ENCODE measurements at regions not wholly inside any gene's neighbourhood (a gene's known extent, or its start where the extent isn't known, plus 50 kb on each side); places are given as distances from the start of the nearest gene placed in this dataset.

- no peak for DNase-seq (ENCODE audit: low read depth in 2 of 2)
These were observed 176.0 kb upstream of the FOXQ1 start for GRCh38 chr6:1135726-1136414.

DNA sequence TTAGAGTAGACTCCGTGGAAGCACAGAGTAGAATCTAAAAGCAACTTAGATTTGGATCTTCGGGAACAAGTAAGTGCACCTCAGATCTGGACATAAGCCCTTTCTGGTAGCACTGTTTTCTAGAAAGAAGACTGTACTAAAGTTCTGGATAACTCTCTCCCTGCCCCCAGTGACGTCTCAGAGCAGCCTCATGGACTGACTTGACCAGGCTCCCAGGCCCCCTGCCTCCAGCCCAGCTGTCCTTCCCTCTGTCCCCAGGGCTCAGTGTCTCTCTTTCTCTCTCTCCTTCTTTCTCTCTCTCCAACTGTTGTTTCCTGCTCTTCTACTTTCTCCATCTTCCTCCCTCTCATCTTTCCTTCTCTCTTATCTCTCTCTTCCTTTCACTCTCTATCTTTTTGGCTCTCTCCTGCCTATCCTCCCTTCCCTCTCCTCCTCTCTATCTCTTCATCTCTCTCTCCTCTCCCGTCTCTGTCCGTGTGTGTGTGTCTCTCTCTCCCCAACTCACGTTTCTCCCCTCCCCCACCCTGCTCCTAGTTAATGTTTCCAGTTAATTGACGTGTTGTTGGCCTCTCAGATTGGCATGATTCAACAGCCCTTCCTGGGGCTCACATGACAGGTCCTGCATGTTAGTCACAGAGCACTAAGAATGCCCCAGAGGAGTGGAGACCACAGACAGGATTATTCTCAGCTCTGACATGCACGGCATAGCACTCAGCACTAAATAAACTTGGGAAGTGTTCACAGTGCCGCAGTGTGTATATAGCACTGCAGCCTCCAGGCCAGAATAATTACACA is 180.4 kb upstream of the FOXQ1 start:
- H3K4me3 ChIP-seq (replicated peaks in 1 of 2; ENCODE audit: low read depth in 2 of 2, low read length in 2 of 2): no peak overlapping the region
- peak in 1 of 2 donors; percentile 0 for DNase-seq (ENCODE audit: low read depth in 2 of 2)
- TF ChIP-seq, protein P1, sequence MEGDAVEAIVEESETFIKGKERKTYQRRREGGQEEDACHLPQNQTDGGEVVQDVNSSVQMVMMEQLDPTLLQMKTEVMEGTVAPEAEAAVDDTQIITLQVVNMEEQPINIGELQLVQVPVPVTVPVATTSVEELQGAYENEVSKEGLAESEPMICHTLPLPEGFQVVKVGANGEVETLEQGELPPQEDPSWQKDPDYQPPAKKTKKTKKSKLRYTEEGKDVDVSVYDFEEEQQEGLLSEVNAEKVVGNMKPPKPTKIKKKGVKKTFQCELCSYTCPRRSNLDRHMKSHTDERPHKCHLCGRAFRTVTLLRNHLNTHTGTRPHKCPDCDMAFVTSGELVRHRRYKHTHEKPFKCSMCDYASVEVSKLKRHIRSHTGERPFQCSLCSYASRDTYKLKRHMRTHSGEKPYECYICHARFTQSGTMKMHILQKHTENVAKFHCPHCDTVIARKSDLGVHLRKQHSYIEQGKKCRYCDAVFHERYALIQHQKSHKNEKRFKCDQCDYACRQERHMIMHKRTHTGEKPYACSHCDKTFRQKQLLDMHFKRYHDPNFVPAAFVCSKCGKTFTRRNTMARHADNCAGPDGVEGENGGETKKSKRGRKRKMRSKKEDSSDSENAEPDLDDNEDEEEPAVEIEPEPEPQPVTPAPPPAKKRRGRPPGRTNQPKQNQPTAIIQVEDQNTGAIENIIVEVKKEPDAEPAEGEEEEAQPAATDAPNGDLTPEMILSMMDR (IDR thresholded peaks at IDR 0.05; ENCODE audit: low read depth, low read length): no peak

More at GRCh38 chr6:1135726-1136414, 176.0 kb upstream of the FOXQ1 start:
- no peak overlapping the region for H3K4me3 ChIP-seq (replicated peaks in 1 of 2; ENCODE audit: low read depth in 2 of 2, low read length in 2 of 2)
- TF ChIP-seq, protein P1 (IDR thresholded peaks at IDR 0.05; ENCODE audit: low read depth, low read length): no peak

DNA sequence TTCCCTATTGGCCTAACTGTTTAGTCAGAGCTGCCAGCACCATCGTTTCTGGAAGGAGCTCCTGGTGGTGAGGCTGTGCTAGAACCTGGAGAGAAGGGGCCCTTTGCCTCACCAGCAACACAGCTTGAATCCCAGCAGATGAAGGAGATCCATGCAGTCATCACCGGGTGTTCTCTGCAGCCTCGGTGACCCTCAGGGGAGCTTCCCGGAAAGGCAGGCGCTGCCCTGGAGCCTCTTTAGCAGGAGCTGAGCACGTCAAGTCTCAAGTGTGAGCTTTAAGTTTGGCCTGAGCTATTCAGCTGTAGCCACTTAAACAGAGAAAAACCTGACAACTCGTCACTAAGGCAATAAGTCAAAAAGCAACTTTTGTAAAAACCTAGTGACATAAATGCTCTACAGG is 181.2 kb upstream of the FOXQ1 start:
- DNase-seq (ENCODE audit: low read depth in 2 of 2): no peak
- TF ChIP-seq, protein P1 (IDR thresholded peaks at IDR 0.05; ENCODE audit: low read depth, low read length): no peak
- no peak overlapping the region for H3K4me3 ChIP-seq (replicated peaks in 1 of 2; ENCODE audit: low read depth in 2 of 2, low read length in 2 of 2)

- no peak for DNase-seq (ENCODE audit: low read depth in 2 of 2)
- H3K4me3 ChIP-seq (replicated peaks in 1 of 2; ENCODE audit: low read depth in 2 of 2, low read length in 2 of 2): no peak overlapping the region
- TF ChIP-seq, protein P1 (IDR thresholded peaks at IDR 0.05; ENCODE audit: low read depth, low read length): no peak
These were observed 182.8 kb upstream of the FOXQ1 start for GRCh38 chr6:1129131-1129530.

DNA sequence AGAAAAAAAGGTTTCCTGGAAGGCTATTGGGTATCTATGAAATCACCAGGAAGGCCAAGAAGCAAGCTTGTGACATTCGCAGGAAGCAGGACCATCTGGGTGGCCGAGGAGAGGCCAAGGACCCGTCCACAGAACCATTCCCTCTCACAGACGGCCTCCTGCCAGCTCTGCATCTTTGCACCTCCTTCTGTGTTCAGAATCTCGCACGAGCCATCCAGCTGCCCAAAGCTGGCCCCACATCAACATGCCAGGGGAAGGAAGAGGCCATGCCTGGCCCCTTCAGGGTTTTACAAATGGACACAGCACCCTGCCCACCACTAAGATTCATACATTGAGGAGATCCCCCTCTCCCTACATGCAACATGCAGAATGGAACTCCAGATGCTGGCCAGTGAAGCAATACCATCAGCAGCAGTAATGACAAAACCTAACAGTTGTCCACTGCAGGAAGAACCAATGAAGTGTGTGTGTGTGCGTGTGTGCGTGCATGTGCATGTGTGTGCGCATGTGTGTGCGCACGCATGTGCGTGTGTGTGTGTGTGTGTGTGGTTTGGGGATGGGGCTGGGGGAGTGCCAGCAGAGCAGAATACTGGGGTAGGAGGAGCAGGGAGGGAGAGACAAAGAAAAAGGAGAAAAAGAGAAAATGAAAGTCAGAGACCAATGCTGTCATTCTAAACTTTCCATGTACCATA is 184.2 kb upstream of the FOXQ1 start:
- DNase-seq (ENCODE audit: low read depth in 2 of 2): no peak
- no peak overlapping the region for H3K4me3 ChIP-seq (replicated peaks in 1 of 2; ENCODE audit: low read depth in 2 of 2, low read length in 2 of 2)
- TF ChIP-seq, protein P1 (IDR thresholded peaks at IDR 0.05; ENCODE audit: low read depth, low read length): no peak

- TF ChIP-seq, protein P1 (IDR thresholded peaks at IDR 0.05; ENCODE audit: low read depth, low read length): no peak
- DNase-seq (ENCODE audit: low read depth in 2 of 2): no peak
These were observed 184.8 kb upstream of the FOXQ1 start for GRCh38 chr6:1127129-1127528.

More at GRCh38 chr6:1127129-1127528, 184.8 kb upstream of the FOXQ1 start:
- H3K4me3 ChIP-seq (replicated peaks in 1 of 2; ENCODE audit: low read depth in 2 of 2, low read length in 2 of 2): no peak overlapping the region
